GM12864 (cell line): ENCODE measurements at regions not wholly inside any gene's neighbourhood (a gene's known extent, or its start where the extent isn't known, plus 50 kb on each side); places are given as distances from the start of the nearest gene placed in this dataset.

Experiments
- DNase-seq: peaks from one replicate; pipeline ENCODE4 v3.0.0-alpha.2; 2011; ENCODE audit warnings: low read depth
- H3K4me3 ChIP-seq: 2 replicates; pipeline ENCODE4 v1.5.1; 2011; ENCODE audit warnings: mild to moderate bottlenecking, low read depth, low read length, control low read depth
- TF ChIP-seq, protein P1 (sequence below): IDR thresholded peaks from 2 replicates; pipeline ENCODE4 v1.5.1; 2011; ENCODE audit warnings: low read depth, mild to moderate bottlenecking, moderate library complexity, low read length, control low read depth, inconsistent platforms; ENCODE audit errors: missing control alignments

GRCh38 chr14:25250516-25250915, 200.6 kb upstream of the STXBP6 start:
- TF ChIP-seq, protein P1, sequence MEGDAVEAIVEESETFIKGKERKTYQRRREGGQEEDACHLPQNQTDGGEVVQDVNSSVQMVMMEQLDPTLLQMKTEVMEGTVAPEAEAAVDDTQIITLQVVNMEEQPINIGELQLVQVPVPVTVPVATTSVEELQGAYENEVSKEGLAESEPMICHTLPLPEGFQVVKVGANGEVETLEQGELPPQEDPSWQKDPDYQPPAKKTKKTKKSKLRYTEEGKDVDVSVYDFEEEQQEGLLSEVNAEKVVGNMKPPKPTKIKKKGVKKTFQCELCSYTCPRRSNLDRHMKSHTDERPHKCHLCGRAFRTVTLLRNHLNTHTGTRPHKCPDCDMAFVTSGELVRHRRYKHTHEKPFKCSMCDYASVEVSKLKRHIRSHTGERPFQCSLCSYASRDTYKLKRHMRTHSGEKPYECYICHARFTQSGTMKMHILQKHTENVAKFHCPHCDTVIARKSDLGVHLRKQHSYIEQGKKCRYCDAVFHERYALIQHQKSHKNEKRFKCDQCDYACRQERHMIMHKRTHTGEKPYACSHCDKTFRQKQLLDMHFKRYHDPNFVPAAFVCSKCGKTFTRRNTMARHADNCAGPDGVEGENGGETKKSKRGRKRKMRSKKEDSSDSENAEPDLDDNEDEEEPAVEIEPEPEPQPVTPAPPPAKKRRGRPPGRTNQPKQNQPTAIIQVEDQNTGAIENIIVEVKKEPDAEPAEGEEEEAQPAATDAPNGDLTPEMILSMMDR = no peak
- H3K4me3 ChIP-seq = no peak overlapping the region

DNA sequence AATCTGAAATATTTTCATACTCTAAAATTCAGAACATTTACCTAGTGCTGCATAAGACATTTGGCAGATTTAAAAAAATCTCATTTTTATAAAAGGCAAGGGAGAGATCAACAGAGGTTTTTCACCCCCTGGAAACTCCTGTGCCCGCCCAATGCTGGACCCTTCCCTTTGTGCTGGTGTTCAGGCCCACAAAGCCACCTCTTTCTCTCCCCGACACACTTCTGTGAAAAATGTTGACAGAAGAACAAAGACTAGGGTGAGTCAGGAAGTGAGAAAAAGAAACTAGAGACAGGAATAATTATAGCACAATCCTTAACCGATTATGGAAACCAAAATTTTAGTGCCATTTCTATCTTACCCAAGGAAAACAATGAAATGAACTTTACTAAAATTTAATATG, 197.7 kb upstream of the STXBP6 start:
- no peak overlapping the region for H3K4me3 ChIP-seq
- TF ChIP-seq, protein P1 = no peak
- no peak for DNase-seq

More at GRCh38 chr14:25250516-25250915, 200.6 kb upstream of the STXBP6 start:
- DNase-seq = no peak

DNA sequence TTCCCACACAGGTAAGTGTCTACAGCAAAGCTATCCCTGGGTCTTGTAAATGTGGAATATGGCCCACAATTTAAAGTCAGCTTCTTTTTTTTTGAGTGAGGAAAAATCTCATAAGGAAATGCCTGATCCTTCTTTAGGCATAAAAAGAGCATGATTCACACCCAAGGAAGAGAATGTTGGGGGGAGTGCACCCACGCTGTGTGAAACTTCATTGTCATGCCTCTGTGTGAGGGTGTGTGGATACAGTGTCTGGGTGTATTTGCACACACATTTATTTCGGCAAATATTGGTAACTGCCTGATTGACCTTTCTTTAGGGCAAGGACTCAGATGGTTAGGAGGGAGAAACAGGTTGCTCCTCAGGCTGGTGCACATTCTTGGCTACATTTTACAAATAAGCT, 196.8 kb upstream of the STXBP6 start:
- TF ChIP-seq, protein P1 = no peak
- no peak overlapping the region for H3K4me3 ChIP-seq
- DNase-seq = no peak

GRCh38 chr14:25239170-25239569, 189.2 kb upstream of the STXBP6 start:
- no peak overlapping the region for H3K4me3 ChIP-seq
- DNase-seq = no peak
- TF ChIP-seq, protein P1 = no peak

DNA sequence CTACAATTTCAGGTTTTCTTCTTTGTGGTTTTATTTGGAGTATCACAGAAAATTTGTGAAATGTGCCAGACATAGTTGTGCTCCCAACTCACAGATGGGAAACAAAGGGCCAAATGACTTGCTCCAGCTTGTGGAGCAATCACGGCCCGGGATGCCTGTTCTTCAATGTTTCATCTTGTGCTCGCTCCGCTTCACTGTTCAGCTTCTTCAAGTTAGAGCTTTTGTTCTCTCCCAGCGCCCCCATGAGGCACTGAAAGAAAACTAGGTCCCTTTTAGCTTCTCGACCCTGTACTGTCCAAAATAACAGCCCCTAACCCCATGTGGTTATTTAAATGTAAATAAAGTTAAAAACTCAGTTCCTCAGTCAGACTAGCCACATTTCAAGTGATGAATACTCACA, 187.9 kb upstream of the STXBP6 start:
- DNase-seq = no peak
- TF ChIP-seq, protein P1 = no peak
- H3K4me3 ChIP-seq = no peak overlapping the region

GRCh38 chr14:25233613-25234012, 183.7 kb upstream of the STXBP6 start:
- no peak overlapping the region for H3K4me3 ChIP-seq
- TF ChIP-seq, protein P1 = no peak
- no peak for DNase-seq

- TF ChIP-seq, protein P1 = no peak
- no peak overlapping the region for H3K4me3 ChIP-seq
- DNase-seq = no peak
These were observed 181.1 kb upstream of the STXBP6 start for GRCh38 chr14:25231004-25231403.
